ENCODE measurements at regions not wholly inside any gene's neighbourhood (a gene's known extent, or its start where the extent isn't known, plus 50 kb on each side); places are given as distances from the start of the nearest gene placed in this dataset.

DNA sequence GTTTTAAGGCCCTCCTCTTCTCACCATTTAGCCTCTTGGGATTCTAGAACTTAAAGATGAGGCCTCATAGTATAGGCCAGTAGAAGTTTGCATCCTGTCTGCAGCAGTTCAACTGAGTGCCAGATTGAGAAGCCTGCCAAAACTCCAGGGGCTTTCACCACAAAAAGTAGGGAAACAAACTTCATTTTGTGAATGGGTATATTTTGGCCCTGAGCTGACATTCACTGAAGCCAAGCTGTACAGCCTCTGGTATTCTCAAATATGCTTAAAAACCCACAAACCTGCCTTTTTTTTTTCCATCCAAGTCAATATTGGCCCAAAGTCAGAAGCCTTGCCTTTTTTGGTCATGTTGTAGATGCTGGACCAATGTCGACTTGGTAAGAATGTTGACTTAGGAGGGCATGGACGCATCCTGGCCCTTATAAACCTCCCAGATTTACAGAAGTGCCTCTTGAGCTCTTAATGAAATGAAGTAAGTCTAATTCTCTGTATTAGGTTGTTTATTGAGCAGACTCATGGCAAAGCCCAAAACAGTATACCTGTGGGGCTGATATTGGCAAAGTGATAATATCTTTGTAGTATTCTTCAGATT lies 337.5 kb downstream of the CHRM3 start:
- intact Hi-C loops (cut with micrococcal nuclease; ENCODE audit: unreplicated experiment): no loop called here
- CTCF ChIA-PET: no interaction called here

DNA sequence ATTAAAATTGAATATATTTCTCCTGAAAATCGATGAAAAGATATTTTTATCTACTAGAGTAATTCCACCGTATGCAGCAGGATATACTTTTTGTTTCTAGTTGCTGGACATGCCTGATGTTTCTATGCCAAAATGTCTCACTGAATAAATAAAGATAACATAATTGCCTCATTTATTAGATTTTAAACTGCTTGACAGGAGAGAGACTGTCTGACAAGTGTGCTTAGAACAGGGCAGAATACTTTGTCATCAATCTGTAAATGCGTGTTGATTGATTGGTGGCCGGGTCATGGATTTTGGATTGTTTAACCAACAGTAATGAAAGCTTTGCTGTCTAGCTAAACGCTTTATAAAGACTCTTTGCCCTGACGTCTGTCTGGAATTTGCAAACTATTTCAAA lies 339.0 kb downstream of the CHRM3 start:
- ChIA-PET POLR2A (no interaction called here), CTCF (no interaction called here)
- Histone ChIP-seq H3K27ac (ENCODE audit: low read length) (no peak overlapping the region), H3K9me3 (ENCODE audit: control insufficient read depth, insufficient read depth, low read depth, low read length) (no peaks in the 10 kb centered on the region; the same call in 1 of the 2 replicates), H3K27me3 (ENCODE audit: control insufficient read depth, insufficient read depth, low read length) (no peaks in the 10 kb centered on the region), H3K4me1 (ENCODE audit: control insufficient read depth, insufficient read depth, low read length) (no peaks in the 10 kb centered on the region), H3K4me3 (ENCODE audit: low read depth in 2 of 2, low read length in 2 of 2) (no peak overlapping the region), H3K36me3 (ENCODE audit: control insufficient read depth, insufficient read depth, low read length) (no peaks in the 10 kb centered on the region)
- TF ChIP-seq TCF7L2 (IDR thresholded peaks at IDR 0.05; ENCODE audit: low read depth, low read length) (no peak), SIN3A (IDR thresholded peaks at IDR 0.05; ENCODE audit: borderline replicate concordance, insufficient read depth, low read depth, low read length) (no peak), POLR2AphosphoS5 (IDR thresholded peaks at IDR 0.05; ENCODE audit: low read depth, low read length) (no peak)
- TF ChIP-seq, protein P1, sequence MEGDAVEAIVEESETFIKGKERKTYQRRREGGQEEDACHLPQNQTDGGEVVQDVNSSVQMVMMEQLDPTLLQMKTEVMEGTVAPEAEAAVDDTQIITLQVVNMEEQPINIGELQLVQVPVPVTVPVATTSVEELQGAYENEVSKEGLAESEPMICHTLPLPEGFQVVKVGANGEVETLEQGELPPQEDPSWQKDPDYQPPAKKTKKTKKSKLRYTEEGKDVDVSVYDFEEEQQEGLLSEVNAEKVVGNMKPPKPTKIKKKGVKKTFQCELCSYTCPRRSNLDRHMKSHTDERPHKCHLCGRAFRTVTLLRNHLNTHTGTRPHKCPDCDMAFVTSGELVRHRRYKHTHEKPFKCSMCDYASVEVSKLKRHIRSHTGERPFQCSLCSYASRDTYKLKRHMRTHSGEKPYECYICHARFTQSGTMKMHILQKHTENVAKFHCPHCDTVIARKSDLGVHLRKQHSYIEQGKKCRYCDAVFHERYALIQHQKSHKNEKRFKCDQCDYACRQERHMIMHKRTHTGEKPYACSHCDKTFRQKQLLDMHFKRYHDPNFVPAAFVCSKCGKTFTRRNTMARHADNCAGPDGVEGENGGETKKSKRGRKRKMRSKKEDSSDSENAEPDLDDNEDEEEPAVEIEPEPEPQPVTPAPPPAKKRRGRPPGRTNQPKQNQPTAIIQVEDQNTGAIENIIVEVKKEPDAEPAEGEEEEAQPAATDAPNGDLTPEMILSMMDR (IDR thresholded peaks at IDR 0.05): no peak
- TF ChIP-seq, protein P2, sequence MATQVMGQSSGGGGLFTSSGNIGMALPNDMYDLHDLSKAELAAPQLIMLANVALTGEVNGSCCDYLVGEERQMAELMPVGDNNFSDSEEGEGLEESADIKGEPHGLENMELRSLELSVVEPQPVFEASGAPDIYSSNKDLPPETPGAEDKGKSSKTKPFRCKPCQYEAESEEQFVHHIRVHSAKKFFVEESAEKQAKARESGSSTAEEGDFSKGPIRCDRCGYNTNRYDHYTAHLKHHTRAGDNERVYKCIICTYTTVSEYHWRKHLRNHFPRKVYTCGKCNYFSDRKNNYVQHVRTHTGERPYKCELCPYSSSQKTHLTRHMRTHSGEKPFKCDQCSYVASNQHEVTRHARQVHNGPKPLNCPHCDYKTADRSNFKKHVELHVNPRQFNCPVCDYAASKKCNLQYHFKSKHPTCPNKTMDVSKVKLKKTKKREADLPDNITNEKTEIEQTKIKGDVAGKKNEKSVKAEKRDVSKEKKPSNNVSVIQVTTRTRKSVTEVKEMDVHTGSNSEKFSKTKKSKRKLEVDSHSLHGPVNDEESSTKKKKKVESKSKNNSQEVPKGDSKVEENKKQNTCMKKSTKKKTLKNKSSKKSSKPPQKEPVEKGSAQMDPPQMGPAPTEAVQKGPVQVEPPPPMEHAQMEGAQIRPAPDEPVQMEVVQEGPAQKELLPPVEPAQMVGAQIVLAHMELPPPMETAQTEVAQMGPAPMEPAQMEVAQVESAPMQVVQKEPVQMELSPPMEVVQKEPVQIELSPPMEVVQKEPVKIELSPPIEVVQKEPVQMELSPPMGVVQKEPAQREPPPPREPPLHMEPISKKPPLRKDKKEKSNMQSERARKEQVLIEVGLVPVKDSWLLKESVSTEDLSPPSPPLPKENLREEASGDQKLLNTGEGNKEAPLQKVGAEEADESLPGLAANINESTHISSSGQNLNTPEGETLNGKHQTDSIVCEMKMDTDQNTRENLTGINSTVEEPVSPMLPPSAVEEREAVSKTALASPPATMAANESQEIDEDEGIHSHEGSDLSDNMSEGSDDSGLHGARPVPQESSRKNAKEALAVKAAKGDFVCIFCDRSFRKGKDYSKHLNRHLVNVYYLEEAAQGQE (IDR thresholded peaks at IDR 0.05; ENCODE audit: insufficient read depth in 1 of 2, low read depth in 2 of 2, low read length in 1 of 2): no peak
- no peak for ATAC-seq
- intact Hi-C loops (cut with micrococcal nuclease; ENCODE audit: unreplicated experiment) (no loop called here), in situ Hi-C loops (cut with HindIII; ENCODE audit: low pct_unique_long_range_greater_than_20kb, low sequenced_read_pairs) (no loop called here)
- DNase-seq (ENCODE audit: low read depth, low spot score): no peak
- BruUV-seq (replicated peaks): no TSS peak

More for the DNA sequence above, 337.5 kb downstream of the CHRM3 start:
- DNase-seq (ENCODE audit: low read depth, low spot score) (no peak), ATAC-seq (no peak)
- H3K36me3 ChIP-seq (ENCODE audit: control insufficient read depth, insufficient read depth, low read length): no peaks in the 10 kb centered on the region
- no peak overlapping the region for H3K27ac ChIP-seq (ENCODE audit: low read length)
- POLR2A ChIA-PET: no interaction called here
- H3K9me3 ChIP-seq (ENCODE audit: control insufficient read depth, insufficient read depth, low read depth, low read length): no peaks in the 10 kb centered on the region; the same call in 1 of the 2 replicates
- in situ Hi-C loops (cut with HindIII; ENCODE audit: low pct_unique_long_range_greater_than_20kb, low sequenced_read_pairs): no loop called here
- H3K27me3 ChIP-seq (ENCODE audit: control insufficient read depth, insufficient read depth, low read length): no peaks in the 10 kb centered on the region
- H3K4me1 ChIP-seq (ENCODE audit: control insufficient read depth, insufficient read depth, low read length): no peaks in the 10 kb centered on the region
- TF ChIP-seq SIN3A (IDR thresholded peaks at IDR 0.05; ENCODE audit: borderline replicate concordance, insufficient read depth, low read depth, low read length) (no peak), TCF7L2 (IDR thresholded peaks at IDR 0.05; ENCODE audit: low read depth, low read length) (no peak), POLR2AphosphoS5 (IDR thresholded peaks at IDR 0.05; ENCODE audit: low read depth, low read length) (no peak)
- TF ChIP-seq, protein P2 (IDR thresholded peaks at IDR 0.05; ENCODE audit: insufficient read depth in 1 of 2, low read depth in 2 of 2, low read length in 1 of 2): no peak
- TF ChIP-seq, protein P1 (IDR thresholded peaks at IDR 0.05): no peak
- H3K4me3 ChIP-seq (ENCODE audit: low read depth in 2 of 2, low read length in 2 of 2): no peak overlapping the region
- no TSS peak for BruUV-seq (replicated peaks)
